RWPE1 (cell line): ENCODE measurements at regions not wholly inside any gene's neighbourhood (a gene's known extent, or its start where the extent isn't known, plus 50 kb on each side); places are given as distances from the start of the nearest gene placed in this dataset.
"Not testable (repeated sequence)": the region's sequence is repeated elsewhere in the genome, so short reads cannot be mapped to it uniquely, and the experiment has no call there.

Source experiments
- CTCF ChIA-PET: fragments of 350-600 bp; sonication (Branson Sonifier 250); formaldehyde crosslinking; extraction: SDS; loops from one replicate; lab custom pipeline; 2021; lab: Yijun Ruan, JAX
- POLR2A ChIA-PET: fragments of 400-600 bp; formaldehyde crosslinking; extraction: SDS; loops from one replicate; lab custom pipeline; 2020; ENCODE audit warnings: antibody characterized with exemption; ENCODE audit not compliant: low non-redundant PET; lab: Yijun Ruan, JAX
- DNase-seq: peaks from one replicate; pipeline ENCODE4 v3.0.0; 2012; ENCODE audit warnings: low spot score
- H3K27ac ChIP-seq: fragments of 450-650 bp; 2 replicates; pipeline ENCODE4 v1.5.1; 2017
- CTCF ChIP-seq: fragments of 450-650 bp; conservative IDR thresholded peaks from 2 replicates; pipeline ENCODE4 v1.5.1; 2017; ENCODE audit warnings: low read depth, mild to moderate bottlenecking

GRCh38 chr20:56698297-56698696, 69.2 kb downstream of the TFAP2C start:
- DNase-seq: no peak
- no peak overlapping the region for H3K27ac ChIP-seq
- ChIA-PET POLR2A (no interaction called here), CTCF (no interaction called here)
- TF ChIP-seq CTCF: no peak

- POLR2A ChIA-PET: no interaction called here
- TF ChIP-seq CTCF: no peak
- CTCF ChIA-PET: interaction anchor here (0.6 to 0.7 kb wide), 3 partner anchors 27 to 379 kb away, joined by 3 read pairs; no protein-coding TSS in a partner anchor
- no peak for DNase-seq
- H3K27ac ChIP-seq: no peak overlapping the region
Observed at GRCh38 chr20:56698749-56699148, 69.6 kb downstream of the TFAP2C start.

- POLR2A ChIA-PET: no interaction called here
- no peak for TF ChIP-seq CTCF
- no peak overlapping the region for H3K27ac ChIP-seq
- CTCF ChIA-PET: interaction anchor here (0.6 to 1.2 kb wide), 3 partner anchors 14 to 1007 kb away, joined by 3 to 11 read pairs (median 4); no protein-coding TSS in a partner anchor
- DNase-seq: no peak
Observed at GRCh38 chr20:56702931-56703840, 74.1 kb downstream of the TFAP2C start.

DNA sequence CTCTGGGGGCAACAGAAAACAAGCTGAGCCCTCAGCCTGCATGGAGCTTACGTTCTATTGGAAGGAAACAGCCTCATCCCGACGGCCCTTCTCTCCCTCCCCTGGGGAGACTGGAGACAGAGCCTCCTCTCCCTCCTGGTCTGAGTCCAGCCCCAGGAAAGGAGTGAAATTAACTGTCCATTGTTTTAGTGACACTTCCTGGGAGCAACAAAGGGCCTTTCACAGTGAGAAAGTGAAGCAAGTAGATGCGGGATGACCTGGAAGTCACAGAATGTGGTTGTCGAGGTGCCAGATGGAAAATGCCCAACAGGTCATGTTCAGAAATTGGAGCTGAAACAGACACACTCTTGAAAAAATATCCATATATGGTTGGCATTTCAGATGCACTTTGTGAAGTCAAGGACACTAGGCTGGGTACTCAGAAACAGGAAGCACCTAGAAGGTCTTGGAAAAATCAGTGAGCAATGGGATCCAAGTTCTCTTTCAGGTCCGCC, 77.8 kb downstream of the TFAP2C start:
- no peak for TF ChIP-seq CTCF
- CTCF ChIA-PET: interaction anchor here (0.6 kb wide), 1 partner anchor 53 kb away, joined by 4 read pairs; no protein-coding TSS in a partner anchor
- POLR2A ChIA-PET: no interaction called here
- no peak for DNase-seq
- no peak overlapping the region for H3K27ac ChIP-seq

DNA sequence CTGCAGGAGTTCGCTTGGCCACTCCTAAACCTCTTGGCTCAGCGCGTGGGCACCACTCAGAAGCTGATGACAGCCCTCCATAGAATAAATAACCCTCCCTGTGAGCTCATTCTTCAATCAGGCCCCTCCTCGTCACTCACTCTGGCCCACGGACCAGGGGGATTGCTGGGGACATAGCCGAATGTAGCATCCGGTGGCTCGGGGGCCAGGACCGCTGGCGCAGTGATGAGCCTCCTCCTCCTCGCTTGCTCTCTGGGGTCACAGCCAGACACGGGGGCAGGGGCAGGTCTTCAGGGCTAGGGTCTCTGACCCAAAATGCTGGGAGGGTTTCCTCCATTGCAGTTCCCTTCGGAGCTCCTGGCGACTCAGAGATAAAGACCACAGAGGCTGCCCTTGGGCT, 79.9 kb downstream of the TFAP2C start:
- ChIA-PET POLR2A (no interaction called here), CTCF (interaction anchor here (0.8 to 1.1 kb wide), 2 partner anchors 9 to 159 kb away, joined by 3 read pairs; no protein-coding TSS in a partner anchor)
- no peak for TF ChIP-seq CTCF
- DNase-seq: no peak
- H3K27ac ChIP-seq: no peak overlapping the region

DNA sequence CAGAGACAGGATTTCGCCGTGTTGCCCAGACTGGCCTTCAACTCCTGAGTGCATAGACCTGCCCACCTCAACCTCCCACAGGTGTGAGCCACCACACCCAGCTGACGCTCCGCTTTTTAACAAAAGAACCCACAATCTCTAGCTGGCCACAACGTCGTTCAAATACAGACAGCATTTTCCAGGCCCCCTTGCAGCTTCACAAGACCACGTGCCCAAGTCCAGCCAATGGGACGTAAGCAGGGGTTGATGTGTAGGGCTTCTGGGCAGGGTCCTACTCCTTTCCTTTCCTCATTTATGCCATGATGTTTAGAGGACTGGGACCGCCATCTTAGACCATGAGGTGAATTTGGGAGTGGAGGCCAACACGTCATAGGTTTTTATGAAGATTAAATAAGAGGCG, 81.0 kb downstream of the TFAP2C start:
- DNase-seq: no peak
- POLR2A ChIA-PET: no interaction called here
- H3K27ac ChIP-seq: no peak overlapping the region
- no peak for TF ChIP-seq CTCF
- CTCF ChIA-PET: no interaction called here

GRCh38 chr20:56710577-56710976, 81.5 kb downstream of the TFAP2C start:
- H3K27ac ChIP-seq, POLR2A ChIA-PET, DNase-seq, CTCF ChIA-PET: not testable (repeated sequence)
